GM21367 (cell line): ENCODE measurements at regions not wholly inside any gene's neighbourhood (a gene's known extent, or its start where the extent isn't known, plus 50 kb on each side); places are given as distances from the start of the nearest gene placed in this dataset.
"Not testable (repeated sequence)": the region's sequence is repeated elsewhere in the genome, so short reads cannot be mapped to it uniquely, and the experiment has no call there.

Source experiments
- ATAC-seq: cut with Tn5 transposase; IDR thresholded peaks from one replicate; pipeline ENCODE4 v1.9.1; 2021; ENCODE audit not compliant: unreplicated experiment

DNA sequence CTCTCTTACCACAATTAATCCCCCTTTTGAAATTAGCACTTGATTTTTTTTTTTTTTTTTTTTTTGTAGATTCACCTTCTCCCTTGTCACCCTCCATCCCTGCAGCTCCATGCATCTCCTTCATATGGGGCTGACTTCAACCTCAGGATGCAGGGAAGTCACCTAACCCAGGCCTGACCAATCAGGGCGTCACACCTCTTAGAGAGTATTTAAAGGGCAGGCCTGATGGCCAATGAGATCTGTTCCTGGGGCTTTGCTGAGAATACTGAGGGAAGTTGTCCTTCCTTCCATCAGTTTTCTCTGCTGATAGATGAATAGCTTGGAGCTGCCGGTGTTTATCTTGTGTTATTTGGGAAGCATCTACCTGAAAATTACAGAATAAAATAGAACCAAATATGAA is 1104.7 kb upstream of the TMEM132C start:
- ATAC-seq: no peak

DNA sequence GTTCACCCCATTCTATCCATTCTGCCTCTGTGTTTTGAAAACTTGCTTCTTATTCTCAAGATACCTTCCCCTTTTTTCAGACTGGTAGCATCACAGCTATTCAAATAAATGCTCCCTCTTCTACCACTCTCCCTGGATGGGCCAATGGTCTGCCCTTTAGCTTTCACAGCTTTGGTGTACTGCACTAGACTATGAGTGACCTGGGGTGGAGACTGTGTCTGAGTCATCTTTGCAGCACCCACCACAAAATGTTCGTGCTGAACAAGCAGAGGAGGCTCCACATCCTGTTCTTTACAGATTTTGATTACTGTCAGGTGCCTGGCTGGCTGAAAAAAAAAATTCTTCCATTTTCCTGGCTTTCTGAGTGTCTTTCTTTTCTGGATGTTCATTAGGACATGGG is 1104.1 kb upstream of the TMEM132C start:
- no peak for ATAC-seq

DNA sequence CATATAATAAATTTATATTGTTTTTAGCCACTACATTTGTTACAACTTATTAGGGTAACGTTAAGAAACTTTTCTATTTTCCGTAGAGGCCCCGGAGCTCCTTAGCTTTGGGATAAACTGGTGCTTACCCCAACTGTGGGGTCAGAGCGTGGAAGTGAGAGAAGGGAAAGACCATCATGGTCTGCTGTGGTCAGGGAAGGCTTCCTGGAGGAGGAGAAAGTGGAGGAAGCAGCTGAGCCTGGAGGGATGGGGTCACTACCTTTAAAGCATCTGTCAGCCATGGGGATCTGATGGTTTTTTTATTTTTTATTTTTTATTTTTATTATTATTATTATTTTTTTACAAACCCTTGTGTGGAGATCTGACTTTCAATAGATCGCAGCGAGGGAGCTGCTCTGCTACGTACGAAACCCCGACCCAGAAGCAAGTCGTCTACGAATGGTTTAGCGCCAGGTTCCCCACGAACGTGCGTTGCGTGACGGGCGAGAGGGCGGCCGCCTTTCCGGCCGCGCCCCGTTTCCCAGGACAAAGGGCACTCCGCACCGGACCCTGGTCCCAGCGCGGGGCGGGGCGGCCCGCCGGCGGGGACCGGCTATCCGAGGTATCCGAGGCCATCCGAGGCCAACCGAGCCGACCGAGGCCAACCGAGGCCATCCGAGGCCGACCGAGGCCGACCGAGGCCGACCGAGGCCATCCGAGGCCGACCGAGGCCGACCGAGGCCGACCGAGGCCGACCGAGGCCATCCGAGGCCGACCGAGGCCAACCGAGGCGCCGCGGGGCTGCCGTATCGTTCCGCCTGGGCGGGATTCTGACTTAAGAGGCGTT is 1101.2 kb upstream of the TMEM132C start:
- no peak for ATAC-seq

DNA sequence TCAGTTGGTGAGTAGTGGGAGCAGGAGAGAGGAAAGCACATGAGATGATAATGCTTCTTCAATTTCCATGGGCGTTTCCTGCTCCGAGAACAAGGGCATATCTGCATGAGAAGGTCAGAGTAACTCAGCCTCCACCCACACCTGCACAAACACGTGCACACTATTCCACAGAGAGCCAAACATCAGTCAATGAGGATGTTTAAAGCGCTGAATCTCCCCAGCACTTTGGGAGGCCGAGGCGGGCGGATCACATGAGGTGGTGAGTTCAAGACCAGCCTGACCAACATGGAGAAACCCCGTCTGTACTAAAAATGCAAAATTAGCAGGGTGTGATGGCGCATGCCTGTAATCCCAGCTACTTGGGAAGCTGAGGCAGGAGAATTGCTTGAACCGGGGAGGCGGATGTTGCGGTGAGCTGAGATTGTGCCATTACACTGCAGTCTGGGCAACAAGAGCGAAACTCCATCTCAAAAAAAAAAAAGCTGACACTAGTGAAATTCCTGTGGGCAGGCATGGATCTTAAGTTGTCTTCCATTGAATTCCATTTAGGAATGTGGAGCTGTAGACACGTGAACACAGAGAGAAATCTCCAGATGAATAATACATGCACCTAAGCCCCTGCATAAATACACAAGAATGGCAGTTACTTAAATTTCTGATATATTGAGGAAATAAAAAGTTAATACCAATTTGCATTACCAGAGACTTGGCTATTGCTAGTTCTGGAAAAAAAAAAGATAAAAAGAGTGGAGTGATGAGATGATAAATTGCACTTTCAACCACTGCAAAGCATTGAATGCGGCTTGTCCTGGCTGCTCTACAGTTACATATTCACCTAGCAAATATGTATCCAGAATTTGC is 1097.4 kb upstream of the TMEM132C start:
- ATAC-seq: no peak

GRCh38 chr12:127170226-127171180 is 1096.5 kb upstream of the TMEM132C start:
- ATAC-seq: no peak

- no peak for ATAC-seq
Observed at GRCh38 chr12:127172861-127173260, 1094.1 kb upstream of the TMEM132C start.

GRCh38 chr12:127173971-127174370 is 1093.0 kb upstream of the TMEM132C start:
- not testable (repeated sequence) for ATAC-seq

- no peak for ATAC-seq
Observed at GRCh38 chr12:127174881-127175280, 1092.1 kb upstream of the TMEM132C start.

- ATAC-seq: no peak
Observed at GRCh38 chr12:127175361-127175760, 1091.6 kb upstream of the TMEM132C start.

DNA sequence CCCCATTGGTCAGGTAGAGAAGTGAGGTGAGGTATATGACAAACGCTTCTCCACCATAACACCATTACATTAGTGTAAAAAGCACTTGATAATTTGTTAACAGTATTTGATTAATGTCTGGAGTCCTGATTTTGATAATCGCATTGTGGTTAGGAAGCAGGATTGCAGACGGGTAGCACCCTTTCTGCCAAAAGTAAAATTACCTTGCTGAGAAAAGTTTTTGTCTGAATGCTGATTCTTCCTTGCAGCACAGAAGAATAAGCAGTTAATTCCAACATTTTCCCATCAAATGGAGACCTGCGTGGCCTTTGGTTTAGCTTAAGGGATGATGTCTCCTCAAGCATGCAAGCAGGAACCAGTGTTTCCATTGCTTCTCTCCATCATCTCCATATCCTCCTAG is 1090.2 kb upstream of the TMEM132C start:
- ATAC-seq: no peak

DNA sequence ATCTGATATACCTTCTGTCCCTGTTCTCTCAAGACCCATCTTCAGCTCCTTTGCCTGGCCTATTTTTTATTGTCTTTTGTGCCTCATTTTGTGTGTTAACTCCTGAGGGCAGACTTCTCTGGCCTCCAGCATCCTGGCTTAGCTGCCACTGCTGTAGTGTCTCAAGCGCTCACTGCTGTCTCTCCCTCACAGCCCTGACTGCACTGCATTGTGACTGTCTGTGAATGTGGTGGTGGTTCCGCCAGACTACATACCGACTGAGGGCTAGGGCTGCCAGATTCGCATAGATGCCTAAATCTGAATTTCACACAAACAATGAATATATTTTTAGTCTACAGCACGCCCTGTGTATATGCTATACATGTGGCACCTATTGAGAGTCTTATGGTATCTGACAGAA is 1088.9 kb upstream of the TMEM132C start:
- no peak for ATAC-seq

DNA sequence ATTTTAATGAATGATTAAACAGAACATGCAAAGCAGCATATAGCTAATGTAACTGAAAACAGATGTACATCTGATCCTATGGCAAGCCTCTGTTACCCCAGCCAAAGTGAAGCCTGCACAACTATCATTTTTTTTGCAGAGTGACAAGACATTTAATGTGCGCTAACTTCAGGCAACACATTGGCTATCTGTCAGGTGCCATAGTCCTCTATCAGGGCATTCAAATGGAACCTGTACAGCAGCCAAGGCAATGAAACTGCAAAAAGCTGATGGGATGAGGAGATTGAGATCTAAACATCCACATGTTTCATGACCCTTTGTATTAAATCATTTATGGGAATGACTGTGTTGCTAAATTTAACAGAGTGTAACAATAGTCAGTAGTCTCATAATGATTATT is 1088.5 kb upstream of the TMEM132C start:
- no peak for ATAC-seq

DNA sequence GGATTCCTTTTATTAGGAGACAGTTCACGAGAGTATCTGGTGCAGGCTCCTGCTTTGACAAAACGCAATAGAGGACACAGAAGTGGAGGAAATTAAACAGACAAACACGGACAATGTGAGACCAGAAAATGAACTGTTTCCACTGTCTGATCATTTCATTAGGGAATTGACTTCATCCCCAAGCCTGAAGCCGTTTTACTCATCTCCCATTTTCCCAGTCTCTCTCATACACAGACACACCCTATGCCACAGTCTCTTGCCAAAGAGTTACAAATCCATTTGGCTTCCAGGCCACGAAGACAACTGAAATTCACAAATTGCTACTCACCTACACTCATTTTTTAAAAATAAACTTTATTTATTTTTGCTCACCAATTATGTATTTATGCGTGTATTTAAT is 1087.8 kb upstream of the TMEM132C start:
- ATAC-seq: no peak

- ATAC-seq: no peak
Observed at GRCh38 chr12:127182018-127182417, 1085.0 kb upstream of the TMEM132C start.

DNA sequence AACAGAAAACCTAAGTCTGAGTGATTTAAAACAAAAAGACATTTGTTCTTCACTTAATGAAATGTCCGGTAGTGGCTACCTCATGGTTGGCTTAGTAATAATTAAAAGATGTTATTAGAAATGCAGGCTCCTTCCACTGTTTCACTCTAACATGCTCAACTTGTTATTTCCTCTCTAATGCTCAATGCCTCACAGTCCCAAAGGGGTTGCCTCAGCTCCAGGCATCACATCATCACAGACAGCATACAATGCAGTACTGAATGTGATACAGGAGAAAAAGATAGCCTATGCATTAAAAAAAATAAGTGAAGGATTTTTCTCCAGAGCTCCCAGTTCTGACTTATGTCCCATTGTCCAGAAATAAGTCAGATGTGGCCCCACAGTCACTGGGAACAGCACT is 1077.0 kb upstream of the TMEM132C start:
- no peak for ATAC-seq

GRCh38 chr12:127191129-127191528 is 1075.8 kb upstream of the TMEM132C start:
- no peak for ATAC-seq

GRCh38 chr12:127192391-127192790 is 1074.6 kb upstream of the TMEM132C start:
- no peak for ATAC-seq

DNA sequence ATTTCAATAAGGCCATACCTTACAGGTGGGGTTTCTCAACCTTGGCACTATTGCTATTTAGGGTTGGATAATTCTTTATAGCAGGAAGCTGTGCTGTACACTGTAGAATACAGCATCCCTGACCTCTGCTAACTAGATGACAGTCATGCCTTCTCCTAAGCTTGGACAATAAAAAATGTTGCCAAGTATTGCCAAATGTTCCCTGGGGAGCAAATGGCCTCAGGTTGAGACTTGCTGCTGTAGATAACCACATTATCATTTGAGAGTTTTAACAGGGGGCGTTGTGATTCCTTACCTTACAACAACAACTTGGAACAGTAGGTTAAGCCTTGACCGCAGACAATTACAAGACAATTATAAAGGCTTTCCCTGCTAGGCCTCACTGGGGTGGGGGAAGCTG is 1073.6 kb upstream of the TMEM132C start:
- ATAC-seq: no peak

DNA sequence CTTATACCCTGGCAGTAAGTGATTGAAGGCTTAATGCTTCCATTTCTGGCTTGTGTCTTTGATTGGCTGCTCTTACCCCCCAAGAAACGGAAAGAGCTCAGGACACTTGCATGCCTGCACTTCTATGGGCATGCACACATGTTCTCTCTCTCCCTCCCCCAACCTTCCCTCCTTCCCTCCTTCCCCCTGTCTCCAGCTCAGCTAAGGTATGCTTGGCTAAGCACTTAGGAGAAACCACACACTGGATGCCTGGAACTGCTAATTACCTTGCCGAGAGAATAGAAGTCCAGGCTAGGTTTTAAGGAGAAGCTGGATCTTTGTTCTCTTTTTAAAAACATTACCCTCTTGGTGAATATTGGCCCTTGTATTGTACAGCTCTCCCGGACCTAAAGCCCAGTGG is 1072.8 kb upstream of the TMEM132C start:
- no peak for ATAC-seq

- no peak for ATAC-seq
Observed at GRCh38 chr12:127205781-127206555, 1061.0 kb upstream of the TMEM132C start.
